HFF-Myc (cell line): ENCODE measurements at regions not wholly inside any gene's neighbourhood (a gene's known extent, or its start where the extent isn't known, plus 50 kb on each side); places are given as distances from the start of the nearest gene placed in this dataset.

Experiments used
- DNase-seq: peaks from one replicate; pipeline ENCODE4 v3.0.0-alpha.2; 2011; ENCODE audit warnings: low read depth; ENCODE audit errors: extremely low read depth
- H3K4me3 ChIP-seq: replicated peaks from 2 replicates; pipeline ENCODE4 v1.5.1; 2011; ENCODE audit warnings: low read depth, mild to moderate bottlenecking, control low read depth, low read length
- TF ChIP-seq, protein P1 (sequence below): IDR thresholded peaks from 2 replicates; pipeline ENCODE4 v1.5.1; 2012; ENCODE audit warnings: mild to moderate bottlenecking, low read depth, low read length, control low read depth; ENCODE audit errors: missing control alignments

GRCh38 chr20:40284611-40285010, 404.4 kb downstream of the MAFB start:
- TF ChIP-seq, protein P1, sequence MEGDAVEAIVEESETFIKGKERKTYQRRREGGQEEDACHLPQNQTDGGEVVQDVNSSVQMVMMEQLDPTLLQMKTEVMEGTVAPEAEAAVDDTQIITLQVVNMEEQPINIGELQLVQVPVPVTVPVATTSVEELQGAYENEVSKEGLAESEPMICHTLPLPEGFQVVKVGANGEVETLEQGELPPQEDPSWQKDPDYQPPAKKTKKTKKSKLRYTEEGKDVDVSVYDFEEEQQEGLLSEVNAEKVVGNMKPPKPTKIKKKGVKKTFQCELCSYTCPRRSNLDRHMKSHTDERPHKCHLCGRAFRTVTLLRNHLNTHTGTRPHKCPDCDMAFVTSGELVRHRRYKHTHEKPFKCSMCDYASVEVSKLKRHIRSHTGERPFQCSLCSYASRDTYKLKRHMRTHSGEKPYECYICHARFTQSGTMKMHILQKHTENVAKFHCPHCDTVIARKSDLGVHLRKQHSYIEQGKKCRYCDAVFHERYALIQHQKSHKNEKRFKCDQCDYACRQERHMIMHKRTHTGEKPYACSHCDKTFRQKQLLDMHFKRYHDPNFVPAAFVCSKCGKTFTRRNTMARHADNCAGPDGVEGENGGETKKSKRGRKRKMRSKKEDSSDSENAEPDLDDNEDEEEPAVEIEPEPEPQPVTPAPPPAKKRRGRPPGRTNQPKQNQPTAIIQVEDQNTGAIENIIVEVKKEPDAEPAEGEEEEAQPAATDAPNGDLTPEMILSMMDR = no peak
- no peak overlapping the region for H3K4me3 ChIP-seq
- no peak for DNase-seq

DNA sequence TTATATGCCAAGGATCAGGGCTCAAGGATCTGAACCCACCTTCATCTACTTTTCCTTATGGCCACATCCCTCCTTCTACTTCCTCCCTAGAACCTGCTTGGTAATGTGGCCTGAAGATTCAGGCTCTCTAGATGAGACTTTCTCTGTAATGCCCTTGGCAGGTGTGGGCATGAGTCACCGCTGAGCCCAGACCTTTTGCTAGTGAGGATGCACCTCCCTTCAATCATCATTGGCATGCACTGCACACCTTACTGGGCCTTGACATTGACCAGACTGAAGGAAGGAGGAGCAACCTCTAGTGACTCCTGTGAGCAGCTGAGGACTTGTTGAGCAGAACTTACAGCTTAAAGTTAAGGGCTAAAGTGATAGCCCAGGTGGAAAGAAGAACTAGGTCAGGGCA, 405.3 kb downstream of the MAFB start:
- no peak overlapping the region for H3K4me3 ChIP-seq
- TF ChIP-seq, protein P1 = no peak
- no peak for DNase-seq

DNA sequence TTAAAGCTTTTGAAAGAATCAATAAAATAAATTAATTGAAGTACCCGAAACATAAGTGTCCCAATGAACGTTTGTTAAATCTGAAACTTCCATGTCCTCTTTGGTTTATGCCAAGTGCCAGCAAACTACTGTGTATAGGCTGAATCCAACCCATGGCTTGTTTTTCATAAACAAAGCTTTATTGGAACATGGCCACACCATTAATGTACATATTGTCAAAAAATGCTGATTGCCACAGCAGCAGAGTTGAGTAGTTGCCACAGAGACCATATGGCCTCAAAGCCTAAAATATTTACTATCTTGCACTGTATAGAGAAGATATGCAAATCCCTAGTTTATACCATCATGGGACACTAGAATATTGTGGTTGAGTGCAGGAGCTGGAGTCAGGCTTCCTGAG, 406.1 kb downstream of the MAFB start:
- no peak for DNase-seq
- TF ChIP-seq, protein P1 = no peak
- H3K4me3 ChIP-seq = no peak overlapping the region

- TF ChIP-seq, protein P1 = no peak
- no peak for DNase-seq
- no peak overlapping the region for H3K4me3 ChIP-seq
Observed at GRCh38 chr20:40282541-40282940, 406.5 kb downstream of the MAFB start.

GRCh38 chr20:40280616-40281015, 408.4 kb downstream of the MAFB start:
- H3K4me3 ChIP-seq = no peak overlapping the region
- no peak for DNase-seq
- TF ChIP-seq, protein P1 = no peak

- no peak overlapping the region for H3K4me3 ChIP-seq
- peak; percentile 92 for DNase-seq
- TF ChIP-seq, protein P1 = no peak
Observed at GRCh38 chr20:40279390-40279789, 409.6 kb downstream of the MAFB start.

GRCh38 chr20:40278673-40279072, 410.4 kb downstream of the MAFB start:
- H3K4me3 ChIP-seq = no peak overlapping the region
- no peak for DNase-seq
- TF ChIP-seq, protein P1 = no peak
